ENCODE measurements at regions not wholly inside any gene's neighbourhood (a gene's known extent, or its start where the extent isn't known, plus 50 kb on each side); places are given as distances from the start of the nearest gene placed in this dataset.

DNA sequence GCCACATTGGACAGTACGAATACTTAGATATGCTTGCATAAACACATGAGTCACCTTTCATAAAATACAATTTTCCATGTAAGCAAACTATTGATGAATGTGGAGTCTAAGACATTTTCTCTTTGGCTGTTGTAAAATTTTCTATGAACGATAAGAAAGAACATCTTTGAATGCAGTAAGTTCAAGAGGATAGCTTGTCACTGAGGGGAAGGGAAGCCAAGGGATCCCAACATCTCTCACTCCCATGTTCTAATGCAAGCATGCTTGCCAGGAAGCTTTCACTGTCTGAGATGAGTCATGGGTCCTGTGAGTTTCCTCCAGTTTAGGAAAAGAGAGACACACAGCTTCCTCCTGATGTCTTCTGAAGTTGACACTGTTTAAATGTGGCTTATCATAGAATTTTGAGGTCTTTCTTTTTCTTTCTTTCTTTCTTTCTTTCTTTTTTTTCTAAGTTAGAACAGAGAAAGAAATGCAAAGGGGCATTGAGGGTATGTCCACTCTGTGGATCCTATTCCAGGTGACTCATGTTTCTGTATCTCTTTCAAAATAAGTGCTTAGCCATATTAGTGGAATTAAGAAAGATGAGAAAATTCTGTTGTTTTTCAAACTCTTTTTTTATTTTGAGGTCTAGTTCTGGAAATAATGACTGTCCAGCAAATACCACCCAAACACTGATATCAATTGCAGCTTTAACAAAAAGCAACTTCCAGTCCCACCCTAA lies 146.6 kb downstream of the RDH14 start:
- DNase-seq (no peak), ATAC-seq (no peak)
- intact Hi-C loops (cut with DNase I) = no loop called here

GRCh38 chr2:18412980-18413675 lies 147.3 kb downstream of the RDH14 start:
- no peaks in the 10 kb centered on the region for H3K4me1 ChIP-seq
- DNase-seq = no peak
- no peaks in the 10 kb centered on the region for H3K27me3 ChIP-seq
- no peaks in the 10 kb centered on the region for H3K36me3 ChIP-seq
- H3K4me3 ChIP-seq = no peak overlapping the region
- TF ChIP-seq CTCF (IDR thresholded peaks at IDR 0.05) = no peak
- no peak for ATAC-seq
- intact Hi-C loops (cut with DNase I) = no loop called here
- no peak overlapping the region for H3K27ac ChIP-seq
- H3K9me3 ChIP-seq = no peaks in the 10 kb centered on the region

More for the DNA sequence above, 146.6 kb downstream of the RDH14 start:
- Histone ChIP-seq H3K27ac (no peak overlapping the region), H3K27me3 (no peaks in the 10 kb centered on the region), H3K4me1 (no peaks in the 10 kb centered on the region), H3K36me3 (no peaks in the 10 kb centered on the region), H3K4me3 (no peak overlapping the region), H3K9me3 (no peaks in the 10 kb centered on the region)
- no peak for TF ChIP-seq CTCF (IDR thresholded peaks at IDR 0.05)

GRCh38 chr2:18411626-18412025 lies 148.8 kb downstream of the RDH14 start:
- no peak overlapping the region for H3K27ac ChIP-seq
- no peak for ATAC-seq

DNA sequence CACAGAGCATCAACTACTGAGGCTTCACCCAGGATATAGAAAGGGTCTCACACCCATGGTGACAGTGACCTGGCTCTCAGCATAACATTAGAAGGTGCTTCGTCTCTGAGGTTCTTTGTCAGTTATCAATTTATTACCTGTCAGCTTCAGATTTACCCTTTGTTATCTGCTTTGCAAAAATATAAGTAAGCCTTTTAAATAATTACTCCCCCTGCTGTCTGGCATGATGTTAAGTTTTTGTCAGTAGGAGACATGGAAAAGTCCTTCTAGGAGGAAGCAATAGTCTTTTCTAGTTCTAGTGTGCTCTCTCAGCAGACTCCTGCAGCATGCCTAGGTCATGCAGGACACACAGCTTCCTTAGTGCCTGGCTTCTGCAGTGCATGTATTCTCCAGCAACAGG lies 149.9 kb downstream of the RDH14 start:
- no peak overlapping the region for H3K4me3 ChIP-seq
- no peaks in the 10 kb centered on the region for H3K9me3 ChIP-seq
- intact Hi-C loops (cut with DNase I) = no loop called here
- no peaks in the 10 kb centered on the region for H3K4me1 ChIP-seq
- H3K27me3 ChIP-seq = no peaks in the 10 kb centered on the region
- ATAC-seq = no peak
- DNase-seq = no peak
- no peak for TF ChIP-seq CTCF (IDR thresholded peaks at IDR 0.05)
- H3K27ac ChIP-seq = no peak overlapping the region
- H3K36me3 ChIP-seq = no peaks in the 10 kb centered on the region

More at GRCh38 chr2:18411626-18412025, 148.8 kb downstream of the RDH14 start:
- no peak overlapping the region for H3K4me3 ChIP-seq
- no peaks in the 10 kb centered on the region for H3K9me3 ChIP-seq
- intact Hi-C loops (cut with DNase I) = no loop called here
- H3K4me1 ChIP-seq = no peaks in the 10 kb centered on the region
- no peak for TF ChIP-seq CTCF (IDR thresholded peaks at IDR 0.05)
- no peak for DNase-seq
- H3K27me3 ChIP-seq = no peaks in the 10 kb centered on the region
- H3K36me3 ChIP-seq = no peaks in the 10 kb centered on the region

GRCh38 chr2:18408638-18409037 lies 151.8 kb downstream of the RDH14 start:
- H3K4me1 ChIP-seq = no peaks in the 10 kb centered on the region
- no peak for TF ChIP-seq CTCF (IDR thresholded peaks at IDR 0.05)
- H3K36me3 ChIP-seq = no peaks in the 10 kb centered on the region
- intact Hi-C loops (cut with DNase I) = no loop called here
- ATAC-seq (no peak), DNase-seq (no peak)
- H3K4me3 ChIP-seq = no peak overlapping the region
- H3K9me3 ChIP-seq = no peaks in the 10 kb centered on the region
- H3K27ac ChIP-seq = no peak overlapping the region
- no peaks in the 10 kb centered on the region for H3K27me3 ChIP-seq
